ENCODE measurements at regions not wholly inside any gene's neighbourhood (a gene's known extent, or its start where the extent isn't known, plus 50 kb on each side); places are given as distances from the start of the nearest gene placed in this dataset.

- Mint-ChIP-seq H3K9me3 (no peaks in the 10 kb centered on the region), H3K4me1 (no peaks in the 10 kb centered on the region)
- no peak for TF ChIP-seq CTCF (IDR thresholded peaks at IDR 0.05; ENCODE audit: unreplicated experiment in 3 of 3)
Observed at GRCh38 chr1:216914974-216915373, 191.7 kb upstream of the ESRRG start.

GRCh38 chr1:216913976-216914375 is 190.7 kb upstream of the ESRRG start:
- Mint-ChIP-seq H3K9me3 (no peaks in the 10 kb centered on the region), H3K27ac (no peak overlapping the region), H3K27me3 (ENCODE audit: low read depth) (no peaks in the 10 kb centered on the region), H3K4me3 (no peak overlapping the region), H3K4me1 (no peaks in the 10 kb centered on the region), H3K36me3 (ENCODE audit: low read depth) (no peaks in the 10 kb centered on the region)
- TF ChIP-seq CTCF (IDR thresholded peaks at IDR 0.05; ENCODE audit: unreplicated experiment in 3 of 3) = no peak

More at GRCh38 chr1:216914974-216915373, 191.7 kb upstream of the ESRRG start:
- Mint-ChIP-seq H3K27ac (no peak overlapping the region), H3K4me3 (no peak overlapping the region), H3K36me3 (ENCODE audit: low read depth) (no peaks in the 10 kb centered on the region), H3K27me3 (ENCODE audit: low read depth) (no peaks in the 10 kb centered on the region)

- Mint-ChIP-seq H3K4me3 (no peak overlapping the region), H3K36me3 (ENCODE audit: low read depth) (peaks cover 2% of the 10 kb centered on the region), H3K27ac (no peak overlapping the region), H3K4me1 (no peaks in the 10 kb centered on the region), H3K9me3 (no peaks in the 10 kb centered on the region), H3K27me3 (ENCODE audit: low read depth) (no peaks in the 10 kb centered on the region)
- TF ChIP-seq CTCF (IDR thresholded peaks at IDR 0.05; ENCODE audit: unreplicated experiment in 3 of 3) = no peak
Observed at GRCh38 chr1:216910081-216910840, 187.0 kb upstream of the ESRRG start.

- no peak overlapping the region for H3K4me3 Mint-ChIP-seq
- H3K27ac Mint-ChIP-seq = no peak overlapping the region
- H3K36me3 Mint-ChIP-seq (ENCODE audit: low read depth) = peaks cover 3% of the 10 kb centered on the region
- H3K9me3 Mint-ChIP-seq = no peaks in the 10 kb centered on the region
- peaks cover 12% of the 10 kb centered on the region for H3K4me1 Mint-ChIP-seq
- TF ChIP-seq CTCF (IDR thresholded peaks at IDR 0.05; ENCODE audit: unreplicated experiment in 3 of 3) = no peak
- H3K27me3 Mint-ChIP-seq (ENCODE audit: low read depth) = no peaks in the 10 kb centered on the region
Observed at GRCh38 chr1:216908126-216908525, 184.9 kb upstream of the ESRRG start.

- no peak overlapping the region for H3K4me3 Mint-ChIP-seq
- H3K36me3 Mint-ChIP-seq (ENCODE audit: low read depth) = peaks cover 3% of the 10 kb centered on the region
- TF ChIP-seq CTCF (IDR thresholded peaks at IDR 0.05; ENCODE audit: unreplicated experiment in 3 of 3) = no peak
- no peaks in the 10 kb centered on the region for H3K9me3 Mint-ChIP-seq
- no peaks in the 10 kb centered on the region for H3K27me3 Mint-ChIP-seq (ENCODE audit: low read depth)
- H3K4me1 Mint-ChIP-seq = peaks cover 13% of the 10 kb centered on the region
- peak overlapping the region in 2 of 3 experiments; percentile 51 to 75 for H3K27ac Mint-ChIP-seq
Observed at GRCh38 chr1:216907100-216907499, 183.9 kb upstream of the ESRRG start.

- no peak for TF ChIP-seq CTCF (IDR thresholded peaks at IDR 0.05; ENCODE audit: unreplicated experiment in 3 of 3)
- Mint-ChIP-seq H3K4me1 (peaks cover 13% of the 10 kb centered on the region), H3K27me3 (ENCODE audit: low read depth) (no peaks in the 10 kb centered on the region), H3K27ac (peak overlapping the region in 1 of 3 experiments; percentile 51), H3K9me3 (no peaks in the 10 kb centered on the region), H3K4me3 (no peak overlapping the region), H3K36me3 (ENCODE audit: low read depth) (peaks cover 3% of the 10 kb centered on the region)
Observed at GRCh38 chr1:216905781-216906180, 182.6 kb upstream of the ESRRG start.
